GM12864 (cell line): ENCODE measurements at regions not wholly inside any gene's neighbourhood (a gene's known extent, or its start where the extent isn't known, plus 50 kb on each side); places are given as distances from the start of the nearest gene placed in this dataset.

ENCODE experiments used
- DNase-seq: peaks from one replicate; pipeline ENCODE4 v3.0.0-alpha.2; 2011; ENCODE audit warnings: low read depth
- H3K4me3 ChIP-seq: 2 replicates; pipeline ENCODE4 v1.5.1; 2011; ENCODE audit warnings: mild to moderate bottlenecking, low read depth, low read length, control low read depth
- CTCF ChIP-seq: IDR thresholded peaks from 2 replicates; pipeline ENCODE4 v1.5.1; 2011; ENCODE audit warnings: low read depth, mild to moderate bottlenecking, moderate library complexity, low read length, control low read depth, inconsistent platforms; ENCODE audit errors: missing control alignments

- no peak for TF ChIP-seq CTCF
- DNase-seq: no peak
- H3K4me3 ChIP-seq: no peak overlapping the region
Observed at GRCh38 chr2:34567128-34567527, 968.0 kb upstream of the FAM98A start.

GRCh38 chr2:34552337-34552736 is 953.2 kb upstream of the FAM98A start:
- no peak for TF ChIP-seq CTCF
- no peak for DNase-seq
- no peak overlapping the region for H3K4me3 ChIP-seq

- no peak for DNase-seq
- TF ChIP-seq CTCF: no peak
- H3K4me3 ChIP-seq: no peak overlapping the region
Observed at GRCh38 chr2:34549710-34550345, 950.7 kb upstream of the FAM98A start.

- TF ChIP-seq CTCF: no peak
- no peak overlapping the region for H3K4me3 ChIP-seq
- no peak for DNase-seq
Observed at GRCh38 chr2:34547900-34548299, 948.8 kb upstream of the FAM98A start.

- no peak overlapping the region for H3K4me3 ChIP-seq
- no peak for DNase-seq
- TF ChIP-seq CTCF: no peak
Observed at GRCh38 chr2:34547340-34547739, 948.2 kb upstream of the FAM98A start.

- TF ChIP-seq CTCF: no peak
- no peak for DNase-seq
- no peak overlapping the region for H3K4me3 ChIP-seq
Observed at GRCh38 chr2:34545486-34546136, 946.5 kb upstream of the FAM98A start.

- H3K4me3 ChIP-seq: no peak overlapping the region
- TF ChIP-seq CTCF: no peak
- DNase-seq: no peak
Observed at GRCh38 chr2:34534761-34535160, 935.7 kb upstream of the FAM98A start.
